Coronary artery (tissue), 2 donors: ENCODE measurements at regions not wholly inside any gene's neighbourhood (a gene's known extent, or its start where the extent isn't known, plus 50 kb on each side); places are given as distances from the start of the nearest gene placed in this dataset.

Source experiments
- DNase-seq: peaks from one replicate; pipeline ENCODE4 v3.0.0-alpha.2; 2017; ENCODE audit warnings: low spot score
- H3K27ac ChIP-seq, 2 donors: fragments of 200-600 bp; sonication (generic); one replicate each; pipeline ENCODE4 v1.5.1; 2016 to 2019
- H3K4me3 ChIP-seq: fragments of 200-600 bp; sonication (generic); 2 replicates; pipeline ENCODE4 v1.5.1; 2016; ENCODE audit warnings: mild to moderate bottlenecking, moderate library complexity
- TF ChIP-seq, protein P1 (sequence below): fragments of 200-600 bp; sonication (generic); IDR thresholded peaks from one replicate; pipeline ENCODE4 v1.5.1; 2019; ENCODE audit warnings: antibody characterized with exemption

DNA sequence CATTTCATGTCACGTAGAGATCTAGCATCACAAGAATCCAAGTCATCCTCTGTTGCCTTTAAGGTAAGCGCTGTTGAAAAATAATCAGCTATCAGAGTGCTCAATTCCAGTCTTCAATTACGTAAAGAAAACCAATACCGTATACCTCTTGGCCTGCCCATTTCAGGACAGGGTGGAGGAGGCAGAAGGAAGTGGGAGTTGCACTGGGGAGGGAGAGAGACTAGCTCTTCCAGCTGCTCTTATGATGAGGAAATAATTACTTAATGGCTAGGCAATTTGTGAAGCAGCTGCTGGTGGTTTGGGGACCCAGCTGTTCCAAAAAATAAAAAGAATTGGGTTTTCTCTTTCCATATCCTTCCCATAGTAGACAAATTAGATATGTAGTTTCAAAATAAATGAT is 365.8 kb upstream of the MCTP2 start:
- peak overlapping the region in 1 of 2 donors; percentile 5 for H3K27ac ChIP-seq
- no peak for DNase-seq
- TF ChIP-seq, protein P1, sequence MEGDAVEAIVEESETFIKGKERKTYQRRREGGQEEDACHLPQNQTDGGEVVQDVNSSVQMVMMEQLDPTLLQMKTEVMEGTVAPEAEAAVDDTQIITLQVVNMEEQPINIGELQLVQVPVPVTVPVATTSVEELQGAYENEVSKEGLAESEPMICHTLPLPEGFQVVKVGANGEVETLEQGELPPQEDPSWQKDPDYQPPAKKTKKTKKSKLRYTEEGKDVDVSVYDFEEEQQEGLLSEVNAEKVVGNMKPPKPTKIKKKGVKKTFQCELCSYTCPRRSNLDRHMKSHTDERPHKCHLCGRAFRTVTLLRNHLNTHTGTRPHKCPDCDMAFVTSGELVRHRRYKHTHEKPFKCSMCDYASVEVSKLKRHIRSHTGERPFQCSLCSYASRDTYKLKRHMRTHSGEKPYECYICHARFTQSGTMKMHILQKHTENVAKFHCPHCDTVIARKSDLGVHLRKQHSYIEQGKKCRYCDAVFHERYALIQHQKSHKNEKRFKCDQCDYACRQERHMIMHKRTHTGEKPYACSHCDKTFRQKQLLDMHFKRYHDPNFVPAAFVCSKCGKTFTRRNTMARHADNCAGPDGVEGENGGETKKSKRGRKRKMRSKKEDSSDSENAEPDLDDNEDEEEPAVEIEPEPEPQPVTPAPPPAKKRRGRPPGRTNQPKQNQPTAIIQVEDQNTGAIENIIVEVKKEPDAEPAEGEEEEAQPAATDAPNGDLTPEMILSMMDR: no peak
- H3K4me3 ChIP-seq: no peak overlapping the region

DNA sequence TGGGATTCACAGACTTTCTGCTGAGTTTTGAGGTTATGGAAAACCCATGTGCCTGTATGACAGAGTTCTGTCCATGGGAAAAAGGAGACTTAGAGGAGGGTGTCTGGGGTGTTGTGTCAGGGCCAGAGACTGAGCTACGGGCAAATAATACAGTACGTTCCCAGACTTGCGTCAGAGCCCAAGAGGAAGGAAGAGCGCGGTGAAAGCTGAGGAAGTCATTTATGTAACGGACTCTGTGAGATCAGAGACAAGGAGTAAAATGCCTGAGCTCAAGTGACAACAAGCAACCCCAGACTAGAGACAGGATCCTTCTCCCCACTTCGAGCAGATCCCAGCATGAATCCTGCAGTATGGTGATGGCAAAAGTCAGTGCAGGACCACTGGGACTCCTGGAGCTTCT is 368.6 kb upstream of the MCTP2 start:
- TF ChIP-seq, protein P1: no peak
- peak overlapping the region in 1 of 2 donors; percentile 71 for H3K27ac ChIP-seq
- H3K4me3 ChIP-seq: peak overlapping the region; percentile 47
- DNase-seq: no peak

DNA sequence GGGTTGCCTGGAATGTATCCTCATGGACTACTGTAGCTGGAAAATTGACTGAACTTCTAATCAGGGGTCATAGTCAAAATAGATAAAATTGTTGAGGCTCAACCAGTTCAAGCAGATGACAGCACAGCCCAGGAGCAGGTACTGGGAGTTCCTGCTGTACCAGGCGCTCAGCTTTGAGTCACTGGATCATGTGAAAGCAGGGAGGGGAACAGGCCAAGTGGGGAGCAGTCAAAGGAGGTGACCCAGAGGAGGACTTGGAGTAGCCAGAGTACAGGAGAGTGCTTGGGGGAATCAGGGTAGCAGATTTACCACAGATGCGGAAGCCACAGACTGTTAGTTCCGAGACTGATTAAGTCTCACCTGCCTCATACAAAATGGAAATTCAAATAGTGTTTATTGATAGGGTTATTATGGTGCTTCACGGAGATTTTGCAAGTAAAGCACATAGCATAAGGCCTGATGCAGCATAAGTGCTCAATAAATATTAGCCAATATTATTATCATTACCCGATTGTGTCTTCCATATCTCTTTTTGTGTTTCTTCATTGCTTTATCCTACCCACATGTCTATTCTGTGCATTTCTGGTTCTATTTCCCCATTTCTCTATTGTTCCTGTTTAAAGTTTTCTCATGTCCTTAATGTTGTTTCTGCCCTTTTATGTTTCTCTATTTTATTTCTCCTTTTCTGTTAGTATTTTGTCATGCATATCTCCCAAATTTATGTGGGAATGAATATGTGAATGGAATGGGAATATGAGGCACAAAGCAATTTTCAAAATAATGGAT is 369.2 kb upstream of the MCTP2 start:
- TF ChIP-seq, protein P1: no peak
- Histone ChIP-seq H3K27ac (peak overlapping the region in 1 of 2 donors; percentile 73), H3K4me3 (no peak overlapping the region)
- no peak for DNase-seq

DNA sequence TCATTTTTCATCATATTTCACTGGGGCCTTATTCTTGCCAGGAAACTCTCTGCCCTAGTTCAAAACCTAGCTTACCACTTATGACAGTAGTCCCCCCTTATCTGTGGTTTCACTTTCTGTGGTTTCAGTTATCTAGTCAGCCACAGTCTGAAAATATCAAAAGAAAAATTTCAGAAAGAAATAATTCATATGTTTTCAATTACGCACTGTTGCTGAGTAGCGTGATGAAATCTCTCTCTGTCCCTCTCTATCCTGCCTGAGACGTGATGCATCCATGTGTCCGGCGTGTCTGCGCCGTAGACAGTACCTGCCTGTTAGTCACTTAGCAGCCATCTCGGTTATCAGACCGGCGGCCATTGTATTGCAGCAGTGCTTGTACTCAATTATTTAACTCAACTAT is 369.9 kb upstream of the MCTP2 start:
- TF ChIP-seq, protein P1: no peak
- no peak overlapping the region for H3K4me3 ChIP-seq
- no peak for DNase-seq
- no peak overlapping the region for H3K27ac ChIP-seq

DNA sequence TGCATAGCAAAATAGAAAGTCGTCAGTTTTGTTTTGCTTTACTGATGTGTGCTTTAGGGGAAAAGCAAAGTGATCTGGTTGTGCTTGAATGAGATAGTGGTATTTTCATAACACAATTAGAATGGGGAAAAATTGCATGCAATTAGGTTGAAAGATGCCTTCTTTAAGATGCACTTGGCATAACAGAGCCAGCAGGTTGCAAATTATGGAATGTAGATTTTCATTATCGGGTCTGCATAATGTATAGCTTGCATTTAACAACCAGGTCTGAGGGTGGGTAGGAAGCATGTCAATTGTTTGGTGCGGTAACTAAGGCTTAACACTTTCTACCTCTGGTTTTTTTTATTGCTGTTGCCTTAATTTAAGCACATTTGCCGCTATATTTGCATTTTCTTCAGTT is 370.7 kb upstream of the MCTP2 start:
- TF ChIP-seq, protein P1: no peak
- no peak for DNase-seq
- Histone ChIP-seq H3K4me3 (no peak overlapping the region), H3K27ac (no peak overlapping the region)

DNA sequence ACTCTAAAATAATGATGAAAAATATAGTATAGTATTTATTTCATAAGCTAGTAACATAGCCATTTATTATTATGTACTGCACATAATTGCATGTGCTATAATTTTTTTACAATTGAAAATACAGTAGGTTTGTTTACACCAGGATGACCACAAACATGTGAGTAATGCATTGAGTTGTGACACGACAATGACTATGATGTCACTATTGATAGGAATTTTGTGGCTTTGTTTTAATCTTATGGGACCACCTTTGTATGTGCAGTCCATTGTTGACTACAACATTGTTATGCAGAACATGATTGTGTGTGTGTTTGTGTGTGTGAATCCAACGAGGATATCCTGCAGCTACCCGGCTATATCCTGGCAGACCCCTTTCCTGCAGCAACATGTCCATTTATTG is 372.2 kb upstream of the MCTP2 start:
- DNase-seq: no peak
- no peak overlapping the region for H3K27ac ChIP-seq
- TF ChIP-seq, protein P1: no peak
- no peak overlapping the region for H3K4me3 ChIP-seq

DNA sequence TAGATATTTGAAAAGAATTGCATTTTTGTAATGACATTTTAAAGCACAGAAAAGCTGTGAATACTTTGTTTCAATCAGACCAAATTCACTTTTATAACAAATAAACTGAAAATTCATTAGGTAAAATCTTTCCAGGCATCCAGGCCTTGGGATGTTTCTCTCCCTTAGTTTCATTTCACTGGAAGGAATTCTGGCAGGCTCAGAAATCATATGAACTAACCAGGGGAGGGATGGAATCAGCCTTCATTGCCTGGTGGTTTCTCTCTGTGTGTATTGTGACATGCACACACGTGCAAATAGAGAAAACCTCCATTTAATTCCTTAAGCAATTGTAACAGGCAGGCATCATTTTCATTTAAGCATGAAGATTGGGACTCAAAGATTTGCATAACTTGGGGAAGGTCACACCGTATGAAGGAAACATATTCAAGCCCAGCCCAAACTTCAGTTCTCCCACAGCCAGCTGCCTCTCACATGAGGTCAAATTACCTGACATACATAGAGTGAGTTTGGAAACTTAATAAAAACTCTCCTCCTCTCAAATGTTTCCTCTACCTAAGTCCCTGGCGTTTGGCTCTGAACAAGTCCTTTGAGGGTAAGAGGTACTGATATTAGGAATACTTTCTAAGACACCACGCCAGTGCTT is 376.1 kb upstream of the MCTP2 start:
- H3K4me3 ChIP-seq: no peak overlapping the region
- TF ChIP-seq, protein P1: no peak
- no peak overlapping the region for H3K27ac ChIP-seq
- DNase-seq: no peak
